ENCODE measurements at regions not wholly inside any gene's neighbourhood (a gene's known extent, or its start where the extent isn't known, plus 50 kb on each side); places are given as distances from the start of the nearest gene placed in this dataset.

- TF ChIP-seq POLR2A (IDR thresholded peaks at IDR 0.05) (no peak), CTCF (IDR thresholded peaks at IDR 0.05 in 8 of 11, conservative IDR thresholded peaks at IDR 0.05 in 3 of 11) (no peak)
Measured at GRCh38 chr5:71894091-71894490, 175.0 kb downstream of the CARTPT start.

Measured in spleen (tissue), 7 donors.